AG08395 (cell line): ENCODE measurements at regions not wholly inside any gene's neighbourhood (a gene's known extent, or its start where the extent isn't known, plus 50 kb on each side); places are given as distances from the start of the nearest gene placed in this dataset.

Experiments used
- DNase-seq: peaks from one replicate; pipeline ENCODE4 v3.0.0; 2012; ENCODE audit warnings: mixed read lengths, low spot score

GRCh38 chr22:20654343-20655208 is 119.3 kb upstream of the SERPIND1 start:
- DNase-seq = no peak

GRCh38 chr22:20655623-20656022 is 118.3 kb upstream of the SERPIND1 start:
- DNase-seq = no peak

- DNase-seq = no peak
Observed at GRCh38 chr22:20656516-20656901, 117.4 kb upstream of the SERPIND1 start.

- DNase-seq = no peak
Observed at GRCh38 chr22:20656902-20657836, 116.7 kb upstream of the SERPIND1 start.
